Anterior cingulate cortex (tissue), 58 donors: ENCODE measurements at regions not wholly inside any gene's neighbourhood (a gene's known extent, or its start where the extent isn't known, plus 50 kb on each side); places are given as distances from the start of the nearest gene placed in this dataset.
A peak's percentile ranks its signal among the peaks of the same experiment; 100 is the strongest.

Experiments used
- DNase-seq, 58 donors: peaks; one replicate each; lab custom pipeline; 2025; lab: John Stamatoyannopoulos, UW

DNA sequence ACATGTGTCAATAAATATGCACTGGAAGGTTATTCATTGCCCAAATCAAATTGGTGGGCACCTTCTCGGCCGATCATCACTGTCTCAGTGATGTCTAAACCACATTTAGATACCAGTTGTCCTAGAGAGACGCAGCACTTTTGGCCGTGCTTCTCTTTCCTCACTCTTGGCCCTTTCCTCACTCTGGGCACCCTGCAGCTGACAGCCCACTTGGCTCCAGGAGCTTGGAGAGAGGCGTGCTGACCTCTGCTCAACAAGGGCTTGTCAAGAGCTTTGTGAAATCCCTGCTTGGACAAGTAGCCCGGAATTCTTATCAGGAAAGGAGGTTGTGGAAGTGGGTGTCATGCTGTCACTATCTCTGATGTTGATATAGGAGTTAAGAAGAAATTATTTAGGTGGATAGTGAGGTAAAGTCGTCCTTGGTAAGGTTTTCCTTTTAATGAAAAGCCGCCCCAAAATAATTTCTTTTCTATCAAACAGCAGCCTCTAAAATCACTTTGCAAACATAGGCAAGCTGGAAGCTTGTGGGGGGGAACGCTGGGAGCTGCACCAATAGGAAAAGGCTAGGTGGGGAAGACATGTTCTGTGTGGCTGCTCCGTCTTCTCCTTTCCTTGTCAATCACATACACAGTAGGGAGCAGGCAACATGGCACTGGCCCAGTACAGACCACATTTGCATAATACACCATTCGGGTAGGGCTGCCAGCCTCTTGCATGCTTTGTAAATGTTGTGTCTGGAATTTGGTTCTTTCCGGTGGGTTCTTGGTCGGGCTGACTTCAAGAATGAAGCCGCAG lies 126.8 kb upstream of the UBE3A start:
- no peak for DNase-seq

DNA sequence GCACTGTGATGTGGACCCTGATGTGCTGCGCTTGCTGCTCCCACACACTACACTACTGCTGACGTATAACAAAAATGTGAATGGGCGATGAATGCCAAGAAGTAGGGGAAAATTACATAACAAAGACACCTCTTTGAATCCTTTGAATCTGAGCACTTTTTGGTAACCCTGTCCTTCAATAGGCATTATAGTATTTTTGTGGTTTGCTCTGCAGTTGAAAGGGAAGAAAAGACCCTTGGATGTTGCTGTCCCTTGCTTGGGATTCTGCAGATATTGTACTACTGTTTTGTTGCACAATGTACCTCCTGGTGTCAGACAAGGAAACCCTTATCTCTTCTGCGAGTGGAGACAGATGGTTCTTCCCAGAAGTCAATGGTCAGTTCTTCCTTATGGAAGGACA lies 124.8 kb upstream of the UBE3A start:
- DNase-seq = no peak

DNA sequence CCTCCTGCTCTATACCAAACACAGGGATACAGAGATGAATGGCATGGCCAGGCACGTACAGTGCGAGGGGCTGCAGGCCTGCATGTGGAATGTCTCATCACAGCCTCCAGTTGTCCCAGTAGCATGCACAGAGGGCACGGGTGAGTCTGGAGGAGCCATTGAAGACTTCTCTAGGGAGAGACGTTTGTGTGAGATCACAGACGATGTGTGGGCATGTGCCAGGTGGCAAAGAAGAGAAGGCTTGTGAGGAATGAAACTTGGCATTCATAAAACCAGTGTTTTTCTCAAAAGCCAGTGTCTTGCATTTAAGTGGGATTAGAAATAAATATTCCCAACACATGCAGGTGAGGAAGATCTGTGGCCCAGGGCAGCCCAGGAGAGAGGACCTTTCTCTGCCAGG lies 119.1 kb upstream of the UBE3A start:
- peak in 13 of 58 donors; percentile 7 to 40 (median 21) for DNase-seq

DNA sequence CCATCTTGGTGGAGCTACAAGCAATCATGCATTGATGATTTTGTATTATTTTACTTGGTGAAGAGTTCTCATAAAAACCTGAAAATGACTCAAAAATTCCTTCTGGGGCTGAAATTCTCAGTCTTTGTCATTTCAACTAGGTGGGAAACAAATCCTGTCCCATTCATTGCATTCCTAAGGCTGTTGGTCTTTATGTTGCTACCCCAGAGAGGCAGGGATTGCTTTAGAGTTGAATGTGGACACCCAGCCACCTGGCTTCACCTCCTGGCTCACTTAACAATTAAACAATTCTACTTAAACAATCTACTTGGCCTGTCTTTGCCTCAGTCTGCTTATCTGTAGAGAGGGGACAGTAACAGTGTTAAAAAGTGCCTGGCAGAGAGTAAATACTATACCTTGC lies 117.3 kb upstream of the UBE3A start:
- DNase-seq = no peak

DNA sequence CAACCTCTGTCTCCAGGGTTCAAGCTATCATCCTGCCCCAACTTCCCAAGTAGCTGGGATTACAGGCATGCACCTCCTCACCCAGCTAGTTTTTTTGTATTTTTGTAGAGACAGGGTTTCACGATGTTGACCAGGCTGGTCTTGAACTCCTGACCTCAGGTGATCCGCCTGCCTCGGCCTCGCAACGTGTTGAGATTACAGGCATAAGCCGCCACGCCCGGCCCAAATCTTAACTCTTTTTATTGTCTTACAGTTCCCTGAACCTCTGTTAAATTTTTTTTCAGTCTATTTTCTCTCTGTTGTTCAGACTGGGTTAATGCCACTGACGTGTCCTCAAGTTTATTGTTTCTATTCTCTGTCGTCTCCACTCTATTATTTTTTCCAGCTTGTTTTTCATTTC lies 115.8 kb upstream of the UBE3A start:
- DNase-seq = no peak

DNA sequence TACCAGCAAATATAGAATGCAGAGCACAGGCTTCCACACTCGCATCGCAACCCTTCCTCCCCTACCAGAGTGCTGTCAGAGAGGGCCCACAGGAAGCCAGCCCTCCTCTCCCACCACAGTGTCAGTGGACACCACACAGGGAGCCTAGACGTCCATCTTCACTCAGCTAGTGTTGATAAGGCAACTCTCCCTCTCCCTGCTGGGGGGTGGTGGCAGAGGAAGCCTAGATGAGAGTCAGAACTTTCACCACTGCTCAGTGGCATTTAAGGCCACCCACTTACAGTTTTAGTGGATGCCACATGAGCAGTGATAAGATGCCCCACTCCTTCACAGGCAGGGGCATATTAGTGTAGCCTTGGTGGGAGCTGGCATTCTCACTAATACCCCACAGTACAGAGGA lies 109.8 kb upstream of the UBE3A start:
- DNase-seq = no peak

DNA sequence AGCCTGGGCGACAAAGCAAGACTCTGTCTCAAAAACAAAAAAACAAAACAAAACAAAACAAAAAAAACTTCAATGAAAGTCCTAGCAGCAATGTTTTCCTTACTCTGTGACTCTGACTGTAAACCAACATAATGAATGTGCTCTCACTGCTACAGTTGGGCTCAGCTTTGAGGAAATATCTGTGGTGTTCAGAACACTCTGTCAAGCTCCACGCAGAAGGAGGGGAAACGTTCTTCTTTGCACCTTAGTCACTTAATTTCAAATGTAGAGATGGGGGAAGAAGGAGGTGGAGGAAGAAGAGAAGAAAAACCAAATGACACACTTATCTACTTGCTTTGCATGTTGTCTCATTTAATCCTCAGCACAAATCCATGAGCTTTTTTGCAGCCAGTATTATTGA lies 107.1 kb upstream of the UBE3A start:
- no peak for DNase-seq

DNA sequence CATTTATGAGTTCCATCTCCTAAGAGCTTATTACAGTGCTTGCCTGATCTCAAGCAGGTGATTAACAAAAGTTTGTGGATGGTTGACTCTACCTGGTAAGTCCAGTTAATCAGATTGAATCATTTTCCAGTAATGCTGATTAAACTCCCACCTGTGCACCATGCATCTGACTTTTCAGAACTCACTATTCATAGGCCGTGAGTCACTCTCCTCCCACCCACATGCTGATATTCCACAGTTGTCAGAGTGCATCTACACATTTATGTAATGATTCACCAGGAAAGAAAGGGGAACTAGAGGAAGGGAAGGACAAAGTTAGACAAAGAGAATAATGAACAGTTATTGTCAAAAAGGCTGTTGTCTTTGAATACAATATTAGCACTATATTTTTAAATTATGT lies 106.2 kb upstream of the UBE3A start:
- peak in 5 of 58 donors; percentile 8 to 30 (median 19) for DNase-seq

DNA sequence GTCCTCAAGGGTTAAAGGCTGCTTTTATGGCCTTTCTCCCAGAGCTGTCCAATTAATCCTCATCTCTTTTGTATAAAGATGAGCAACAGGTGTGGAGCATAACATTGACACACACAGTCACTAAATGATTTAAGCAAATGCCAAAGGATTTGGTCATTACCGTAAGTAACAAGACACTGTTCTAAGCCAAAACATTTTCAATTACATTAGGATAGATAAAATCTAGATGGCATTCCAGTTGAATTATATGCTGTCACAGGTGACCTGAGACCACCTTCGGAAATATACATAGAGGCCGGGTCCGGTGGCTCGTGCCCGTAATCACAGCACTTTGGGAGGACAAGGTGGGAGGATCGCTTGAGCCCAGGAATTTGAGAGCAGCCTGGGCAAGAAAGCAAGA lies 105.3 kb upstream of the UBE3A start:
- DNase-seq = no peak

DNA sequence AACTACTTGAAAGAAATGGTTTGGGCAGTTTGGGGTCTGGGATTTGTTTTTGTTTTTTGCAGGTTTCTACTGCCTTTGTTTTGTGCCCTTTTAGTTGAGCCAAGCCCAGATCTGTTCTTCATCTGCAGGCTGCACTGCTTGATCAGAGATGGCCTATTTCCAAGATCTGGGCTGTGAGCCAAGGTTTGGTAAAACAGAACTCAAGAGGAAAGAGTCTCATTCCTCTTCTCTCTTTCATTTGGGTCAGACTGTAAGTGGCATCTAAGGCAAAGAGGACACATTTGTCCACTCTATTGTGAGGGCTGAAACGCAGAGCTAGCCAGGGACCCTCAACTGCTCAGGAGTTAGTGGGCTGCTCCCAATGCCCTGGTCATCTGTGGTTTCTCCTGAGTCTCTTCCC lies 104.4 kb upstream of the UBE3A start:
- peak in 49 of 58 donors; percentile 13 to 87 (median 55) for DNase-seq

DNA sequence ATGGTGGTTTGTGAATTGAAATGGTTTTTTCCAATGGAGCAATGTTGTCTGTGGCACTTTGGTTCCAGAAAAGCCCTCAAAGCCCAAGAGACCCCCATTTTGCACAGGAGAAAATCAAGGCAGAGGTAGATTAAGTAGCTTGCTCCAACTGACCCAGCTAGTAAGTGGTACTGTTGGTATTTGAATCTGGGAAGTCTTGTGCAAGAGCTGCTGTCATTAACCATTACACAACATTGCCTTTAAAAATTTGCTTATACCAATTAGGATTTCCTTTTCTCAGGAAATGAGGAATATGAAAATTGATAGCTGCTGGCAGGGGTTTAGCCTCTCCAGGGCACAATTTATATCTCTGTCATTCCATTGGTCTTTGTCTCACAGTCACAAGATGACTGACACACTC lies 102.4 kb upstream of the UBE3A start:
- no peak for DNase-seq

DNA sequence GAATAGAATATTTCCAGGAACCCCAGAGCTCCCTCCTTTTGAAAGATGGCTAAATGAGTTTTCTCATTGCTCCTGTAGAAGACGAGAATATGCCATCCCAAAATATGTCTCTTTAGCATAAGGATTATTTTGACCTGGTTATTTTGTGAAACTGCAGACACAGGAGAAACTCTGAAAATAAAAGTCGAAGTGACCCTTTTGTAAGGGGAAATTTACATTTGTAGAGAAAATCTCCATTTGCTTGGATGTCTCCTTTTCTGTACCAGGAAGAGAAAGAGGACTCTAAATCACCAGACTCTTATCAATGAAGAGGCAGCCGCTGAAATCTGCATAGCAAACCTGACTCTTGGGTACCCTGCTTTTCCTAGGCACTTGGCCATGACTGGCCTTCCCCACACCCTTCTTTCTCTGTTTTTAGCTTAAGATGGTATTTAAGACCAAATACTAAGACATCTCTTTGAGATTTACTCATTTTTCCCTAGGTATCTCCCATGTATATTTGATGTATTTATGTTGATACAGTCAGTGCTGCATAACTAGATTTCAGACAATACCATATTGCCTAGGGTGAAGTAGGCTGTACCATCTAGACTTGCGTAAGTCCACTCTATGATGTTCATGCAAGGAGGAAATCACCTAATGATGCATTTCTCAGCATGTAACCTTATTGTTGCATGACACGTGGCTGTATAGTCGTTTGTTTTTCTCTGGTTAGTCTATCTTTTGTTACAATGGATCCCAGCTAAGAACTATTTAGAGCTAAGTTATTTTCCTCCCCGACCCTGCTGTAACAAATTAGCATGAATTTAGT lies 98.2 kb upstream of the UBE3A start:
- DNase-seq = no peak

DNA sequence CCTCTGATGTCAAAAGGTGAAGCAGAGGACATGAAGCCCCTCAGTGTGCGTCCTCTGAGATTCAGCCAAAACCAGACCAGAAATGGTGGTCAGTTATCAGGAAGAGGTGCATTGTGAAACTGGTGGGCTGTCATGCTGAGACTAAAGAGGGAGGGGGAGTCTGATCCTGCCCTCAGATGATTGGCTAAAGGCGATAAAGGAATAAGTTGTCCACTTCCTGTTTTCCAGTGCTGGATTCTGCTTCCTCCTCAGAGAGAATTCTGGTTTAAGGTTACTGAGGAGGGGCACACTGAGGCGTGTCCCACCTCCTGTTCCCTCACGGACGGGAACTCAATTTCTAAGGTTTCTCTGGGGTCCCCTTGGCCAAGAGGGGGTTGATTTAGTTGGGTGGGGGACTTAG lies 97.0 kb upstream of the UBE3A start:
- no peak for DNase-seq

DNA sequence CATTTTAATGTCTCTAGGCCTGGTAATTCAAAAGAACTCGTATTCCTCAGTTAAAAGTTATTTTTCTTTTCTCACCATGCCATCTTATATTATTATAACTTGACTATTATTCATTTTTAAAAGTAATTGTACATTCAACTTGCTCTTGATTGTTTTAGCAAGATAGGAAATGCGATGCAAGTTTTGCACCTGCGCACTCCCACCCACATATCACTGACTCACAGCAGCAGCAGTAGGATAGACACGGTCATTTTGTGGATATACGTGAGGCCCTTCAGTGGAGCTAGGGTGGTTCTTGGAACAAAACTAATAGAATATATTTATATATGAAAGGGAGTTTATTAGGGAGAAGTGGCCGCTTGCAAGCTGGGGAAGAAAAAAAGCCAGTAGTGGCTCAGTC lies 95.5 kb upstream of the UBE3A start:
- DNase-seq = no peak

DNA sequence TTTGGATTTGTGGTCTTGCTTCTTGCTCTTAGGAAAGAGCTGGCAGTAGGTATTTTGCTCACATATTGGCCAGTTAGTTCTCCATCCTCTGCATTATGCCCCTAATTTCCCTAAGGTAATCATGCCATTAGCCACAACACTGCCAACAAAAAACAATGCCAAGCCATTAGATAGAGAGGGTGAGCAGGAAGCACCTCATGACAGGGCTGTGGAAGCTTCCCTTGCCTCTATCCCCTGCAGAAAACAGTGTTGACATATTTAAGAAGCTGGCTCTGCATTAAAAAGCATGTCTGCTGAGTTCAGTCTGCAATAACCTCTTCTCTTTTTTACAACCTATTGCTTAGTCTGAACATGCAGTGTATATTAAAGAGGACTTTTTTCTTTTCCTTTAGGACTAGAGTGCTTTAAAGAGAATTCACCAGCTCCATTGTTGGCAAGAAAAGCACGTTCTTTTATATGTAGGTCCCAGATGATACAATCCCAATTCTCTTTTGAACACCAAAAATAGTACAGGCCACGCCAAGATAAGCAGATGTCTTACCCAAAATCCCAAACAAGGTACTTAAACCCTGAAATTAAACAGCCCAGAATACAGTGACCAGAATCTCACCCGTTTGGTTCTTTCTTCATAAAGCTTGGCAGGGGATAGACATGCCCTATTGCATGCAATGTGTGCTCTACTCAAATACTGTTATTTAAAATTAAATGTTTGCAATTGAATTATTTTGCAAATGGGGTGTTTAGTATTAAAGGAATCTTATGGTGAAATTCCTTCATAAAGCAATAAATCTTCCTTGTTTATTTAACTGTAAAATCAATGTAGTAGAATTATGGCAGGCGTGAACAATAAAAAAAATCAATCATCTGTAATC lies 93.7 kb upstream of the UBE3A start:
- no peak for DNase-seq

DNA sequence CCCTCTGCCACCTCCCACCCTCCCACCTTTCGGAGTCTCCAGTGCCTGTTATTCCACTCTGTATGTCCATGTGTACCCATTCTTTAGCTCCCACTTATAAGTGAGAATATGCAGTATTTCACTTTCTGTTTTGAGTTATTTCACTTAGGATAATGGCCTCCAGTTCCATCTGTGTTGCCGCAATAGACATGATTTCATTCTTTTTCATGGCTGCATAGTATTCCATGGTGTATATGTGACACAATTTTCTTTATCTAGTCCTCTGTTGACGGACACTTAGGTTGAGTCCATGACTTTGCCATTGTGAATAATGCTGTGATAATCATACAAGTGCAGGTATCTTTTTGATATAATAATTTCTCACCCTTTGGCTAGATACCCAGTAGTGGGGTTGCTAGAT lies 91.0 kb upstream of the UBE3A start:
- no peak for DNase-seq

DNA sequence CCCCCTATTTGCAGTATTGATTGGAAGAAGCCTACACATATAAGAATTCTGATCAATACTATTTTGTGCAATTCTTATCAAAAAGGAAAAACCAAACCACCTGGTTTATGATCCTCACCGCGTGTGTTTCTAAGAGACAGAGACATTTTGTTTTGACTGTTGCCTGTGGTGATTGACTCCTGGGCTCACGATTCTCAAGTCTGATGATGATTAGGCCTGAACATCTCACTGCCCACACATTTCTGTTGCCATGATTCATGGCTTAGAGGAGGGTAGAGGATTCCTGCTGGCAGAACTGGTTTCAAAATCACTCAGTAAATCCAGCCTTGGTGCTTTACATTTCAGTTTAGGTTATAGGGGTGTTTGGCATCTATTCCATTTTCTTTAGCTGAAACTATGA lies 88.3 kb upstream of the UBE3A start:
- peak in 1 of 58 donors; percentile 12 for DNase-seq

DNA sequence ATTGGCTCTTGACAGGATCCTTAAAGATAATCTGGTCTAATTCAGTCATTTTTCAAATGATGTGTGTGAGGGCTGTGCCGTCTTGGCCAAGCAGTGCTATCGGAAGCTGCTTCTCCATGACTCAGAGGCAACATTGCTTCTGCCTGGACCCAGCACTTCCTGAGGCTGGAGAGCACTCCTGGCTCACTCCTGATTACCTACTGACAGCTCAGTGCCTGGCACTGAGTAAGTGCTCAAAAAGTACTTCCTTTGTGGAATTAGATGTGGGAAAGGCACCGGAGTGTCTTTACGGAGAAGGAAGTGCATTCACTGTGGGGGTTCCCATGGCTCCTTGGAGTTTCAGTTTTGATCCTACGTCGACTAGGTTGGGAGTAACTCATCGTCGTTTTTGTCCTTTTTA lies 86.9 kb upstream of the UBE3A start:
- DNase-seq = no peak

DNA sequence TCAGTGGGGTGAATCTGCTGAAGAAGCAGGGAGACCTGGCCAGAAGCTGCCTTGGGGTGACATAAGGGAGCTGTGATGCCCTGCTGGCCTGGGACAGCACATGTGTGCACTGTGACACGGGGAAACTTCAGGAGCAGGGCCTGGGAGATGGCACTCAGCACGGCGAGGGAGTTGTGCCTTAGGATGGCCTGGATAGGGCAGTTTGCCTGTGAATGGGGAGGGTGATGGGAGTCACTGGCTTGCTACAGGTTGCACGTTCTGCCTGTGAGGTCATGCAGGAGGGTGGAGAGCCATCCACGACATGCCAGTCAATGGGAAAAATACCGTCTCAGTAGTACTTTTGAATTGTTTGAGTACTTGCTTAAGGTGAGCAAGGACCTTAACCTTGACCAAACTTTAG lies 76.8 kb upstream of the UBE3A start:
- DNase-seq = no peak

DNA sequence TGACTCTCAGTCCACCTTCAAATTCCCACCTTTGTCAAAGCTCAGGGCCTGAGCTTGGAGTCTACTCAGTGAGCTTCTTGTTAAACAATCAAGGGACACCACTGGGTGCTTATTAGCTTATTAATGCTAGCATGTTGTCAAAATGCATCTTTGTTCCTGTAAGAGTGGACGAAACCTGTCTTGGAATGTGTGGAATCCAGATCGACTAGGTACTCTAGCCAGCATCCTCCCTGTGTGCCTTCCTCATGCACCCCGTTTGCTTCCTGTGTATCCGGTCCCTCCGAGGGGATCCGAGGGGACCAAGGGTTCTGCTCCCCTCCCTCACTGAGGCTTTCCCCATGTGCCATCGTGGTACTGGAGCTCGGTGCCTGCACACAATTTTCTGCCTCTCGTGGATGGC lies 75.7 kb upstream of the UBE3A start:
- DNase-seq = no peak

DNA sequence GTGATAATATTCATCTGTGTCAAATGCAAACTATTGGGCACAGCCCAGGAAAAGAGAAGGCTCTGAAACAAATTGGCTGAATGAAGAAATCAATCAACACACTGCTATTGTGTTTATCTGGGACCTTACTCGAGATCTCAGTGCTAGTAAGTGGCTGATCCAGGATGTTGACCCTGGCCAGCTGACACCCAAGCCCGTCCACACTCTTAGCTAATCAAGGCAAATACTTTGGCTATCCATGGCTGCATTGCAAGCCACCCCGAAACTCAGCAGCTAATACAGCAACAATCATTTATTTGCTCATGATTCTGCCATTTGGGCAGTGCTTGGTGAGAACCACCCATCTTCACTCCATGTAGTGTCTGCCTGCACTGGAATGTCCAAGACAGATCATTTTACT lies 74.1 kb upstream of the UBE3A start:
- no peak for DNase-seq
